D341Med (cell line): ENCODE measurements at regions not wholly inside any gene's neighbourhood (a gene's known extent, or its start where the extent isn't known, plus 50 kb on each side); places are given as distances from the start of the nearest gene placed in this dataset.

Source experiments
- DNase-seq: peaks from one replicate; pipeline ENCODE4 v3.0.0; 2012; ENCODE audit warnings: low spot score

GRCh38 chr1:5713101-5714010, 278.9 kb downstream of the NPHP4 start:
- DNase-seq: no peak

DNA sequence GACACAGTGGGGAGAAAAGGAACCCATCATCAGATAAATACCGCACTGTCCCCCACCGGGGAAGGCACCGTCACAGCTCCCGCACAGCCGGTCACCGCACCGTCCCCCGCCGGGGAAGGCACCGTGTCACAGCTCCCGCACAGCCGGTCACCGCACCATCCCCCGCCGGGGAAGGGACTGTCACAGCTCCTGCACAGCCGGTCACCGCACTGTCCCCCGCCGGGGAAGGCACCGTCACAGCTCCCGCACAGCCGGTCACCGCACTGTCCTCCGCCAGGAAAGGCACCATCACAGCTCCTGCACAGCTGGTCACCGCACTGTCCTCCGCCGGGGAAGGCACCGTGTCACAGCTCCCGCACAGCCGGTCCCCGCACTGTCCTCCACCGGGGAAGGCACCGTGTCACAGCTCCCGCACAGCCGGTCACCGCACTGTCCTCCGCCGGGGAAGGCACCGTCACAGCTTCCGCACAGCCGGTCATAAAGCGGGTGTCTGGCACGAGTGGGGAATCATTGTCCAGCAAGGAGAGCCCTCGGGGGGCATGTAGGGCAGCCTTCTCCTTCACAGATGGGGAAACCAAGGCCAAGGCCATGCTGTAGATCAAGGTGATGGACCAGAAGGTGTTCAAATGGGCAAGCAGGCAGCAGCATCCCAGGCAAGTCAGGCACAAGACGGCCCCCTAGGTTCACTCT, 280.1 kb downstream of the NPHP4 start:
- no peak for DNase-seq

- no peak for DNase-seq
Observed at GRCh38 chr1:5711079-5711478, 281.1 kb downstream of the NPHP4 start.

DNA sequence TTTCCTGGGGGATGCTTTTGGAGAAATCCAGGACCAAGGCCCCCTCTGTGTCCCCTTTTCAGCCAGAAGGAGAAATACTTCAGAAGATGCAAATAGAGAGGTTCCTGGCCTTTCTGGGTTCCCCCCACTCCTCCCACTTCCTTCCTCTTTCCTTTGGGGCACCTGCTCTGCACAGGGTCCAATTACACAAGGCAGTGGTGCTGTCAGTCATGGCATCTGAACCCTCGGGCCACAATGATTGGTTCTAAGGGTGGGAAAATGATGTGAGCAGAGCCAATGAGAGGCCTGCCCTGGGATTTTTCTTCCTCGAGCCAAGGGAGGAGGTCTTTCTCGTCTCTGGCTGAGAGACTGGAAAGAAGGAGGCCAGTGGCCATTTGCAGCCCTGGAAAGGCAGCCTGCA, 282.2 kb downstream of the NPHP4 start:
- no peak for DNase-seq

GRCh38 chr1:5709461-5709975, 282.7 kb downstream of the NPHP4 start:
- DNase-seq: no peak

DNA sequence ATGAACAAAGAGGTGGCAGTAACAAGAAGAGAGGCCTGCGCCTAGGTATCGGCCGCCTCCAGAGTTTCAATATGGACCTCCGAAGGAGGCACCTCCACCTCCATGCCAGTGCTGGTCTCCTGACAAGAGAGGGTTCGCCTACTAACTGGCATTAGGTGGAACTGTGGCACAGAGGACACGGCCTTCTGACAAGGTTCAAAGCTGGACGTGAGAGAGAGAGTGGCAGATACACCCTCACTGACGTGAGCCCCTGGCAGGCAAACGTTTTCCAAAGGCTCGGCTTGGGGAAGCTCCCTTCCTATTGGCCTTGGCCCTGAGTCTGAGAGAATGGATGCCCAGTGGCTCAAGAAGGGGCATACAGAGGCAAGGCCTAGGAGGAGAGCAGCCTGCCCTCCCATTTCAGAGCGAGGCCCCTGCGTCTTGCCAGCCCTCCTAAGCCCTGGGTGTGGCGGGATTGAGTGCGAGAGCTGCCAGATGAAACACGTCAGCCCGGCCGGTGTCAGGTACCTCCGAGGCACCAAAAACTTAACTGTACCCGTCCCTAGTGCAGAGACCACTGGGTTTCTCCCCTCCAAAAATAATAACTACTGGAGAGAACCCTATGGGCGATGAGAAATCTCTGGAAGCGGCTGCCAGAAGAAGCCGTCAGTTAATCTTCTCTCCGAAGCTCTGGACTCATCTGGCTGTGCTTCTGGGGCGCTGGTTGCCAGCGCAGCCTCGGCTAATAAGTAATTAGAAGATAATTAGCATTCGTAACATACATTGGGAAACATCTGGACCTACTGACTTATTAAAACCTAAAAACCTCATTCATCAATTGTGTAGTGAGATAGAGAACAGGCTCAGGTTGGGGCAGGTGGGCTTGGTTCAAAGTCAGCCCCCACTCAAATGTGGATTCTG, 283.6 kb downstream of the NPHP4 start:
- no peak for DNase-seq

GRCh38 chr1:5707566-5708345, 284.5 kb downstream of the NPHP4 start:
- DNase-seq: no peak

DNA sequence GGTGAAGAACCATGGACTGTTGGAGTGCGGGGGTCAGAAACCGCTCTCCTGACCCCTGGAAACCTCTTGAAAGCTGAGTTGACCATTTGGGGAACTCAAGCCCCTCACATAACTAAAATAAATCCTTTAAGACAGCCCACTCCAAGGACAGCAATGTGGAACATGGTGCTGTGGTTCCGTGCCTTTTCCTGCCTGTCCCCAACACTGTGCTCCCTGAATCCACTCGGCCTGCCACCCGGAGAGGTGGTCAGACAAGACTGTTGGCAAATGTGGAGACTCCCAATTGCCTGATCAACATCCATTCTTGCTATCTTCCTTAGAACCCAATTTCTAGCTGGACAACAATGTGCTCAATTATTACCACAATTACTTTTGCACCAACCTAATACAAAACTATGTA, 286.0 kb downstream of the NPHP4 start:
- no peak for DNase-seq

DNA sequence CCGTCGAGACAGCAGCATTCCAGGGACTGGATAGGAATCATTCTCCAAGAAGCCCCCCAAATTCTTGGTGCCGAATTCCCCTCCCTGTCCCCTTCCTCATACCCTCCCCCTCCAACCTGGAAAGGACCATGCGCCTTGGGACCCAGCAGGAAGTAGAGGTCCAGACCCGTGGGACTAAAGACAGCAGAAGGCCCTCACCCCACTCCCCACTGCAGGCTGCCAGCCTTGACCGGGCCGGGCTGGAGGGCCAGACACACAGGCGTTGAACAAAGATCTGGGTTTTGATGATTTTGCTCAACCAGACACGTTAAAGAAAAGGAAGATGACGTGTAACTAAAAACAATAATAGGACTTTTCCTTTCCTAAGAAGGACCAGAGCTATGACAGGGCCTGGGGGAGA, 286.5 kb downstream of the NPHP4 start:
- no peak for DNase-seq

GRCh38 chr1:5704561-5705514, 287.4 kb downstream of the NPHP4 start:
- DNase-seq: no peak

- no peak for DNase-seq
Observed at GRCh38 chr1:5701642-5702041, 290.6 kb downstream of the NPHP4 start.

- no peak for DNase-seq
Observed at GRCh38 chr1:5693568-5693967, 298.7 kb downstream of the NPHP4 start.

DNA sequence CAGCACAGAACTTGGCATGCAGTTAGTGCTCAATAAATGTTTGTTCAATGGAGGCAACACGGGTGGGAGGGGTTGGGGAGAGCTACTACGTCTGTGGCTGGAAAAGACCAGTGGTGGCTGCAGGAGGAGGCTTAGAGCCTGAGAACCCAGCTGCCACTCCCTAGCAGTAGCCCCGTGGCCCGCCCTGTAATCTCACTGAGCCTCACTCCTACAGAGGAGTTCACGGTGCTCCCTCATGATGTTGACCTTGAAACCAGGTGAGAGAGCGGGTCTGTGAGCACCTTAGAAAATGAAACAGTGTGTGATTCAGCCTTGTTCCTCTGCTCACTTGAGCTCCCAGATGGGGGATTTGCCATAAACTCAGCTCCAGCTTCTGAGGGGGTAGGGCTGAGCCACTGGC, 299.6 kb downstream of the NPHP4 start:
- no peak for DNase-seq

GRCh38 chr1:5691795-5692509, 300.3 kb downstream of the NPHP4 start:
- DNase-seq: no peak

DNA sequence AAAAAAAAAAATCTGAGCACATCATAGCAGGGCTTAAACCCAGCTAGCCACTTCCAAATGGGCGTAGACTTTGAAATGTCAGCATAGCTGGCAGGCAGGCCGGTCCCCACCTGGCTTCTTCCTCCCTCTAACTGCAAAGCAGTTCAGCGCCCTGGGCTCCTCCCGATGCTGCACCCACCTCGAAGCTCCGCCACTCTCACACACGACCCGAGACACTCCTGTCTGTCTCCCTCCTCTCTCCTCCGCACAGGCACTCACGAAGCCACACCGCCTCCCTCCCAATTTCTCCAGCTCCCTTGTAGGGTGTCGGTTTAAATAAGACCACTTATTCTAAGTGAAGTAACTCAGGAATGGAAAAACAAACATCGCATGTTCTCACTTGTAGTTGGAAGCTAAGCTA, 301.3 kb downstream of the NPHP4 start:
- no peak for DNase-seq

- DNase-seq: no peak
Observed at GRCh38 chr1:5690291-5690690, 301.9 kb downstream of the NPHP4 start.

DNA sequence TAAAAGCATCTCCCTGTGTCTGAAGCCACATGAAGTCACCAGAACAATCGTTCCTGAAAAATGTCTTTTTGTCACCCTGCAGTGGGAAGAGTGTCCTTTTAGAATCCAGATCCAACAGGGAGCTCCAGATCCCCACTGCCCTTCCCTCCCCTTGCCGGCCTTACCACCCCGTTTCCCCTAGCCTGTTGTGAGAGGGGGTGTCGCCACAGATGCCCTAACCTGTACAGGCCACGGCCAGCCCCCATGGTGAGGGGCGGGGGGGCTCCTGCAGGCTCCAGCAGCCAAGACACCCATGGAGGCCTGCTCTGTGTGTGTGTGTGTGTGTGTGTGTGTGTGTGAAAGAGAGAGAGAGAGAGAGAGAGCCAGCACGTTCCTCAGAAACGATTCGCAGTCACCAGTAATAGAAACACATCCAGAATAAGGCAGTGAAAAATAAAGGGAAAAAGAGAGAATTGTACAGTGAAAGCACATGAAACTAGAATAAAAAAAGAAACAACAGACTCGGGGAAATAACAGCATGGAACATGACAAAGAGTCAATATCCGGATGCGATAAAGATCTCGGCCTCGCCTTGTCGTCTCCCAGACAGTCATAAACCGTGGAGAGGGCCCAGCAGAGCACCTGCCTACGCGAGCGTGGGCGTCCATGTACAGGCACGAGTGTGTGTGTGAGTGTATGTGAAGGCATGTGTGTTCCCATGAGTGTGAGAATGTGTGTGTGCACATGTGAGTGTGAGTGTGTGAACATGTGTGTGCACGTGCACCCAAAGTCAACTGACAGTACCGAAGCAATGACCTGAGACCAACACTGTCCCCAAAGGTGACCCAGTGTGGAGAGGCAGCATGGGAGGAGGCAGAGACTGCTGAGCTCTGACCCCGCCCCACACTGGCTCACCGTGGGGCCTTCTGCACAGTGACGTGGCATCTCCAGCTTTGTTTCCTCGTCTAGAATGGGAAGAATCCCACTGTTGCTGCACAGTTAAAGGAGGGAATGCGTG, 303.8 kb downstream of the NPHP4 start:
- no peak for DNase-seq
